Suppressor macrophage treated with lipopolysaccharide for 1 hour (primary cell): ENCODE measurements at regions not wholly inside any gene's neighbourhood (a gene's known extent, or its start where the extent isn't known, plus 50 kb on each side); places are given as distances from the start of the nearest gene placed in this dataset.

Experiments
- DNase-seq, 3 donors: peaks; one replicate each; pipeline ENCODE4 v3.0.0-alpha.2; 2020 to 2022

DNA sequence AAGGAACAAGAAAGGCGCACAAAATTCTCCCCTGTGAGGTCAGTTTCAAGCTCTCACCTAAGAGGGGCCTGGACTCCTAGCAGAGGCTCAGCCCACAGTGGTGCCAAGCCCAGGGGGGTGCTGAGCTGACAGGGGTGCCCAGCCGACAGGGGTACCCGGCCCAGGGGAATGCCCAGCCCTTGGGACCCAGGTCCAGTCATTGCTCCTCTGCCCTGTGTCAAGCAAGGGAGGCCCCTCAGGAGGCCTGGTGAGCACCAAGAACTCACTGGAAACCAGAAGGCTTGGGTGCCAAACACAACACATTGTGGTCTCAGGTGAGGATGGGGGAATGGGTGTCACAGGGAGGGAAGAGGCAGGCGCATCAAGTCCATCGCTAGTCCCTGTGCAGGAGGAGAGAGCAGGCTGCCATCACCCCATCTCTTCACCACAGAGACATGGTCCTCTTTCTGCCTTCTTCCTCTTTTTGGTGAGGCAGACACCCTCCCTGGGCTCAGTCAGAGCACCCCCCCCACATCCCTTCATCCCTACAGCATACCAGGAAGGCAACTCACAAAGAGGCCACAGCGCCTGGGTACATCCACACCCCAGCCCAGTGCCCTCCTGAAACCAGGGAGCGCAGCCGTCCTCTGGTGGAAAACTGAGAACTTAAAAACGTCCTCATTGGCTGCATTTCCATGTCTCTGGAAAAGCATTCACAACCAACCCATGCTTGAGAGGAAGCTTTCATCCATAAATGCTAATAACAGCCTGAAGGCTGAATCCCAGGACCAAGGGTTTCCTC is 111.3 kb downstream of the BANF2 start:
- no peak for DNase-seq

DNA sequence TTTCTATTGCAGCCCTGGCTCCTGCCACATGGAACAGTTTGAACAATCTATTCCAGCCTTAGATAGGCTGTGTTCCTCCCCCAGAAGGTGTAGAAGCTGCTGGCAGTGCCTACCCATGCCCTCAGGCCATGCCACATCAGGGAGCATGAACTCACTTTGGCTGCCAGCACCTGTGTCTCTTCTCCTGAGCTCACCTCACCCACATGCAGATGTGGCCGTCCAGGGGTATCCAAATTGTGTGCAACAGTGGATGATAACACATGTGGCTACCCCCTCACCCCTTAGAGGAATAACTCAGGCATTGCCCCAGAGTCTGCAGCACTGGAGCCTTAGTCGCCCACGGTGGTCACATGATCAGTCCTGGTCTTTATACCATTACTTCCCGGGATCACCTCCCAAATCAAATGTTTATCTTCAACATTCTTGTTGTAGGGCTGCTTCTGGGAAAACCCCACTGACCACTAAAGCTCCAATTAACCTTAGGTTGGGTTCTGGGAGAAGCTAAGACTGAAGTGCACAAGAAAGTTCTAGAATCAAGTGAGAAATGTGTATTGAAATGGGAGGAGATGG is 110.4 kb downstream of the BANF2 start:
- no peak for DNase-seq

- no peak for DNase-seq
Measured at GRCh38 chr20:17809362-17810061, 109.7 kb downstream of the BANF2 start.

DNA sequence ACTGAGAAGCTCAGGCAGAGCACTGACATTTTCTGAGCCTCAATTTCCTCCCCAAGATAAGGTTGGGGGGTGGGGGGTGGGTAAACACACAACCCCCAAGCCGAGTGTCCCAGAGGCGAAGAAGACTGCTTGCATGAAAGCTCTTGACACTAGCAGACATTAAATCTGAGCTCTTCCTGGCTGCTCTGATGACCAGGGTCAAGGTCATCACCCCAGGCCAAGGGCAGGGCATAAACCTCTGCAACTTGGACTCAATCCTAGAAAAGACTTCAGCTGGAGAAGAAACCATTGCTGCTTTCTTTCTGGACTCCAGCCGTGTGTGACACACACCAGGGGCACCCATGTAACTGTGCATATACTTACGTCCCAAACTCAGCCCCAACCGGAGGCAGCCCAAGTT is 109.0 kb downstream of the BANF2 start:
- DNase-seq: no peak

- DNase-seq: peak; percentile 45 to 50 (median 47)
Measured at GRCh38 chr20:17808357-17808756, 108.6 kb downstream of the BANF2 start.

- DNase-seq: no peak
Measured at GRCh38 chr20:17807651-17808050, 107.9 kb downstream of the BANF2 start.

- no peak for DNase-seq
Measured at GRCh38 chr20:17806739-17807441, 107.1 kb downstream of the BANF2 start.

DNA sequence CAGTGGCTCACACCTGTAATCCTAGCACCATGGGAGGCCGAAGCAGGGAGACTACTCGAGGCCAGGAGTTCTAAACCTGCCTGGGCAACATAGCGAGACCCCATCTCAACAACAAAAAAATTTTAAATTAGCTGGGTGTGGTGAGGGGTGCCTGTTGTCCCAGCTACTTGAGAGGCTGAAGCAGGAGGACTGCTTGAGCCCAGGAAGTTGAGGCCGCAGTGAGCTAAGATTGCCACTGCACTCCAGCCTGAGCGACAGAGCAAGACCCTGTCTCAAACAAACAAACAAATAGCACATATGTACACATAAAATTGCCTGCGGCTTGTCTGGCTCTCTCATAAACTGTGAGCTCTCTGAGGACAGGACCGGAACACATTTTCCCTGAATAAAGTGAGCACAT is 106.3 kb downstream of the BANF2 start:
- no peak for DNase-seq

DNA sequence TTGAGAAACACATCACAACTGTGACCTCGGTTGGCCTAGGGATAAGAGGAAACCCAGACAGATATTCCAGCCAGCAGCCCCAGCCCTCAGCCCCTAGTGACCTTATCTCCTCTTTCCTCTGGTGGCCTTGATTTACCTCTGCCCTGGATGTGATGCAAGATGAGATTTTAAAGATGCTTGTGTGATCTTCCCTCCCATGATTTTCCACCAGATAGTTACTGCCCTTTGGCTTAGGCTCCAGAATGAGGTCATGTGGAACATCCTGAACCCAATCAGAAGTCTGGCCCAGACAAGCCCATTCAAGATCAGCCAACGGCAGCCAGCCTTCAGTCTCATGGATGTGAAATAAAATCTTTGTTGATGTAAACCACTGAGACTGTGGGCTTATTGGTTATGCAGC is 104.0 kb downstream of the BANF2 start:
- DNase-seq: no peak

DNA sequence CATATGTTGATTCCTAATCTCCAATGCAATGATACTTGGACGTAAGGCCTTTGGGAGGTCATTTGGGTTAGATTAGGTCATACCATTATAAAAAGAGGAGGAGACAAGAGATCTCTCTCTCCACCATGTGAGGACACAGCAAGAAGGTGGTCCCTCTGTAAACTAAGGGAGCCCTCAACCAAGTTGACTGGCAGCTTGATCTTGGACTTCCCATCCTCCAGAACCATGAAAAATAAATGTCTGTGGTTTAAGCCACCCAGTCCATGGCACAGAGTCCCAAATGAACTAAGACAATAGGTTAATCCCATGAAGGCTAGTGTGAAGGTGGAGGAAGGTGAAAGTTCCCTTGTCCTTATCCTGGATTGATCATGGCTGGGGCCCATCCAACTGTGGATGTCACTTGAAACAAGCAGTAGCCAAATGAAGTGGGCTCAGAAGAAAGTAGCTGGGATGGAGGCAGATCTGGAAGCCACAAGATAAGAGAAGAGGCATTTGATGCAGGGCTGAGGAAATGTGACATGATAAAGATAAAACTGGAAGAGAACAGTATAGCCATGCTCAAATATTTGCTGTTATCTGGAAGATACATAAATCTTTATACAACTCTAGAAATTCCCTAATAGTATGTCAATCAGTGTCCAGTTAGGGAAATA is 99.9 kb downstream of the BANF2 start:
- no peak for DNase-seq

DNA sequence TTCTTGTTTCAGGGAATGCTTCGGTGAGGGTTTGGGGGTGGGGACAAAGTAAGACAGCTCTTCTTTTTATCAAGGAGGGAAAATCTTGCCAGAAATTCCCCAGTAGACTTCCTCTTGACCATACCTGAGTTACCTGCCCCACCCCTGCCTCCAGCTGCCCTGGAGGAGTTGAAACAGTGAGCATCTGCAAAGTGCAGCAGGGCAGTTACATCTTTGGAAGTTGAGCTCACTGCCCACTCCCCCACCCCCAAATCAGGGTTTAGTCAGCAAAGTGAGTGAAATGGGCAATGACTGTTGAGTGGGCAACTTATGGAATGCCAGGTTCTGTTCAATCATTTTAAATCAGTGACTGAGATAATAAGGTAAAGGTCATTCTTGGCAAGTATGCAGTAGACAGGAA is 98.8 kb downstream of the BANF2 start:
- DNase-seq: no peak

GRCh38 chr20:17797579-17797978 is 97.8 kb downstream of the BANF2 start:
- DNase-seq: no peak

DNA sequence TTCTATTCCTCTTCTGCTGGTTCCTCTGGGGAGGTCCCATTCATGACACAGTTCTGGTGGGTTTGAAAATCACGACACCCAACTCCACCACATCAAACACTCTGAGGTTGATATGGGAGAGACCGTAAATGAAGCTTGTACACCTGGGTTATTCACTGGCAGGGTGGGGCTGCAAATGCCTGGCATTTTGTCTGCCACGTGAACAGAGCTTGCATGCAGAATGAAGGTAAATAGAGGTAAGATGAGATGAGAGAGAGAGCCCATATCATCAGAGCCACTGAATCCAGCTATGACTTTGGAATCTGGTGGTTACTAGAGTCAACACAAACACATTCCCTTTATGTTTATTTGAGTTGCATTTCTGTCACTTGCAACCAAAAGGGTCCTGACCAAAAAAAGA is 97.4 kb downstream of the BANF2 start:
- DNase-seq: no peak

DNA sequence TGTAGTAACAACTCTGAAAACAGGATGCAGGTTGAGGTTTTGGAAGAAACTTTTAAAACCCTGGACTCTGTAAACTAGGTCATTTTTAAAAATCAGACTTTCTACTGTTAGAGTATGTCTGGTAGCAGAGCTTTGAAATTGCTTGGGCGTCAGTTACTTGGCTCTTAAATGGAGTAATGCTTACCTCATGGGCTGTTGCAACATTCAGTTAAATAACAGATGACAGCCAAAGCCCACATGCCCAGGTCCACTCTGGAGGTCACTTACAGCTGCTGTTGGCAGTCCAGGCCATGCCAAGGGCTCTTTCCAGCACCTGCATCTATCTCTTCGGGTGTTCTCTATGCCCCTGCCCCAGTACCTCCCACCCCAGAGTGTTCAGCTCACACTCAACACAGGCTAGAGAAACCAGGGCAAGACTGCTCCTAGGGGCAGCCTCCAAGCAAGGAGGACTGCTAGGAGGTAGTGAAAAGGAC is 96.4 kb downstream of the BANF2 start:
- DNase-seq: peak; percentile 74 to 80 (median 78)

DNA sequence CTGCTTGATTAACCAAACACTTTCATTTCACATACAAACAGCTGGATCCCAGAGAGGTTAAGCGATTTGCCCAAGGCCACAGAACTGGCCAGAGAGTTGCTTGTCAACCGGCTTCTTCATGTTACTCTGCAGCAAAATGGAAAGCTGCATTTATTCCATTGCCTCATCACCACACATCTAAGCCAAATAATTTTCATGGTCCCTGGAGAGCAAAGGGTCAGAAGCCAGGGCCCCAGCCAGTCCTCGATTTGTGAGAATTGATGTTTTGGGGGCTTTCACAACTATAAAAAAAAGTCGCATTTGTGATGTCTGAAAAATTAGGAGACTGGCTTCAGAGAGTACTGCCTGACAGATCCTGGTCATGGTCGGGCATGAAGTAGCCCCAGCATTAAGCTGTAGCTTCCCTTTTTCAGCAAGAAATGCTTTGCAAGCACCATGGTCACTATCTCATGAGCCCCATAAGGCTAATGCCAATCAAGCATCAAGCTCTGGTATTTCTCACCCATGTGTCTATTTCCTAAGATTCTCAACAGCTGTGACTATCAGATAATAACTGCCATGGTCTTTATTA is 95.8 kb downstream of the BANF2 start:
- DNase-seq: peak; percentile 56 to 57 (median 56)

DNA sequence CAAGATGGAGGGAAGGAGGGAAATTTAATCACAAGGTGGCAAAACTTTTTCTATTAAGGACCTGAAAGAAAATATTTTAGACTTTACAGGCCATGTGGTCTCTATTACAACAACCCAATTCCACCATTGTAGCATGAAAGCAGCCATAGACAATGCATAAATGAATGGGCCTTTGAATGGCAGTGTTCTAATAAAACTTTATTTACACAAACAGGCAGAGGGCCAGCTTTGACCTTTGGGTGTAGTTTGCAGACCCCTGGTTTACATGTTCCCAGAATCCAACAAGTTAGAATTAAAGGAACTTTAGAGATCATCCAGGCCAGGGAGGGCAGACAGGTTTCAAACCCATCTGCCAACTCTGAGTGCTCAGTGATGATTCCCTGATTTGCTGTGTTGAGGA is 95.2 kb downstream of the BANF2 start:
- DNase-seq: no peak

DNA sequence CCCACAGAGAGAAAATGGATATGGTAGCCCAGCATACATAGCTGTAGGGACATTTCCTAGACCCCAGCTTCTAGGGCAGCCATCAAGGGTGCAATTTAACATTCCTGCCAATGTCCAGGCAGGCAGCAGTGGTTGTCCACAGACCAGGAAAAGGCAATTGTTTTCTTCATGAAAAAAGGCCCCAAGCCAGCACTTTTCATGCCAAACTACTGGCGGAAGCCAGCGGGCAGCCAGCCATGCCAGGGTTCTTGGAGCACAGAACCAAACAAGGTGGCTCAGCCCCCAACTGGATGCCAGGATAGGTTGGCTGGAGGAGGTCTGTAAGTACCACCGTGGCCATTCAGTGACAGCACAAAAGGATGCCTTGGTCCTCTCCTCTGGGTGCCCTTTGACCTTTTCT is 94.6 kb downstream of the BANF2 start:
- DNase-seq: no peak

DNA sequence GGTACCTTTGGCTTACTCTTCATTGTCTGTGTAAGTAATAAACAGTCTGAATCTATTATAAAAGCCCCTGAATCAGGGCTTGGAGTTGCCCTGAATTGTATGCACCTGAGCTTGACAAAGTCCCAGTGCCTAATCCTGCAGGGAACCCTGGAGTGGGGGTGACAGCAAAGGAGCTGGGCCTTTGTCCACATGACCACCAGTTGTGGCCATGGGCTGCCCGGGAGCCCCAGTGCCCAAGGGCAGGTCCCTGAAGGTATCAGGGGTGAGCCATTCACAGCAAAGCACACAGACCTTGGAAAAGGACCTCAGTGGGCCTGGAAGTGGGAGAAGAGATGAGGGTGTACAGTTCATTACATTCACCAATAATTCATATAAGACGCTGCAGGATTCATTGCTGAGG is 94.2 kb downstream of the BANF2 start:
- no peak for DNase-seq

DNA sequence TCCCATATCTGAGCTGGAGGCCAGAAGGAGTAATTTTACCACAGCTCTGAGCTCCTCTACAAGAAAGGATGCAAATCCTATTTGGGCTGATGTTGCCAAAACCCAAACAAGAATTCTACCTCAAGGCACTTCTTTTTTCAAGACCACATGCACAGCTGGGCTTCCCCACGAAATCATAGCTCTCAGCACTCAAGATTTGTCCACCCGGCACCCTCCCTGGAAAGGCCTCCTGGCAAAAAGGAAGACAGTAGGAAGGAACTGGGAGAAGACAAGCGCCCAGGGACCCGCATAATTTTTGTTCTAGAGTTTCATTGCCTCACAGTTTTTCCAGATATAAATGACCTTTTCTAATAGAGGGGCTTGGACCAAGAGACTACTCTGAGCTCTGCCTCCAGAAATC is 90.5 kb downstream of the BANF2 start:
- peak in 1 of 3 donors; percentile 23 for DNase-seq

DNA sequence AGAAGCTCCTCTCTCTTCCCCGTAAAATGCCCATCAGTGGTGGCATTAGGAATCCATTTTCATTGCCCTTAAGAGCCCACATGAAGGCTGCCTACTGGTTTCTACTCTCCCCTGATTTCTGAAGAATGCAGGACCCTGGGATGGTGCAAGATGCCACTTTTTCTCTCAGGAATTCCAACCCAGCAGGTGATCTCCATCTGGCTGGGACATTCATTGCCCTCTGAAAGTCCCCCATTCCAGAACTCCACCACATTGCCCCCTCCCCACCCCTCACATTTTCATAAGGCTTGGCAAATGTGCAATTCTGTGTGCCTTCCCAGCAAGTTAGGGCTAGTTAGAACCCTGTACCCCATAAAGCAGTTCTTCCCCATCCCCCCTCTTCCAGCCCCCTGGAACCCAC is 88.0 kb downstream of the BANF2 start:
- no peak for DNase-seq

DNA sequence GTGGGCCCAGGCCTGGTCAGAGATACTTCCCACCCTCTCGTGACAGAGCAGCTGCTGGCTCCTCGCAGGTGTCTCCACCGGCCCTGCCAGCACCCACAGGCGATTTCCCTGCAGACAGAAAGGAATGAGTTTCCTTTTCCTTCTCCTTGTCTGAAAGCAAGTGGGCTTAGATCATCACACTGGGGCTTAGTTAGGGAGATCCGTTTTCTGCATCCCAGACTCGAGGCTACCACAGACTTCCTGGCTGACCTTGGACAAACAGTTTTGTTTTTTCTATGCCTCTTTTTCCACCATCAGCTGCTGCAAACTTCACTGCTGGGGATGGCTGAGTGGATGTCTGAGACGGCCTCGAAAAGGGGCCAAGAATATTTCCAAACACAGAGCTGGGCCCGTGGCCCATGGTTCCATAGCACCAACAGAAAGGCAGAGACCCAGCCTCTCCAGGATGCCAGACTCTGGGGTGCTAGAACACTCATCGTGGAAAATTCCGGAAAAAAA is 86.5 kb downstream of the BANF2 start:
- peak in 2 of 3 donors; percentile 21 to 30 for DNase-seq
